Calu3 (cell line): ENCODE measurements at regions not wholly inside any gene's neighbourhood (a gene's known extent, or its start where the extent isn't known, plus 50 kb on each side); places are given as distances from the start of the nearest gene placed in this dataset.
"Not testable (repeated sequence)": the region's sequence is repeated elsewhere in the genome, so short reads cannot be mapped to it uniquely, and the experiment has no call there.

ENCODE experiments used
- BruUV-seq: library from RNA; stranded (reverse); fragments of 400-500 nt; replicated peaks from 2 replicates; lab custom pipeline; 2021; lab: Mats Ljungman, UMichigan
- CTCF ChIA-PET: fragments of 300-600 bp; sonication (Branson Sonifier 250); formaldehyde crosslinking; loops from one replicate; lab custom pipeline; 2022; ENCODE audit warnings: antibody characterized with exemption; lab: Charles Lee
- DNase-seq: peaks from one replicate; pipeline ENCODE4 v3.0.0; 2022
- H3K27ac Mint-ChIP-seq: one replicate; pipeline ENCODE4 v1.8.0; 2022; ENCODE audit warnings: mixed read lengths; ENCODE audit not compliant: unreplicated experiment
- H3K27me3 Mint-ChIP-seq: one replicate; pipeline ENCODE4 v1.8.0; 2022; ENCODE audit warnings: mixed read lengths; ENCODE audit not compliant: unreplicated experiment
- H3K36me3 Mint-ChIP-seq: one replicate; pipeline ENCODE4 v1.8.0; 2022; ENCODE audit warnings: mild to moderate bottlenecking, moderate library complexity, mixed read lengths; ENCODE audit not compliant: insufficient read depth, unreplicated experiment
- H3K4me1 Mint-ChIP-seq: one replicate; pipeline ENCODE4 v1.8.0; 2022; ENCODE audit warnings: mild to moderate bottlenecking, low read depth, mixed read lengths; ENCODE audit not compliant: unreplicated experiment
- H3K4me3 Mint-ChIP-seq: one replicate; pipeline ENCODE4 v1.8.0; 2022; ENCODE audit warnings: mild to moderate bottlenecking, low read depth, moderate library complexity, mixed read lengths; ENCODE audit not compliant: unreplicated experiment
- H3K9me3 Mint-ChIP-seq: one replicate; pipeline ENCODE4 v1.8.0; 2022; ENCODE audit warnings: low read depth, mixed read lengths; ENCODE audit not compliant: unreplicated experiment
- intact Hi-C: fragments of 100-400 bp; cut with micrococcal nuclease; formaldehyde crosslinking; loops from one replicate; pipeline ENCODE4 v1.10.0; 2022; ENCODE audit not compliant: unreplicated experiment
- TF ChIP-seq, protein P1 (sequence below): fragments of 200-600 bp; IDR thresholded peaks from one replicate; pipeline ENCODE4 v1.8.0; 2022; ENCODE audit warnings: antibody characterized with exemption; ENCODE audit not compliant: unreplicated experiment

DNA sequence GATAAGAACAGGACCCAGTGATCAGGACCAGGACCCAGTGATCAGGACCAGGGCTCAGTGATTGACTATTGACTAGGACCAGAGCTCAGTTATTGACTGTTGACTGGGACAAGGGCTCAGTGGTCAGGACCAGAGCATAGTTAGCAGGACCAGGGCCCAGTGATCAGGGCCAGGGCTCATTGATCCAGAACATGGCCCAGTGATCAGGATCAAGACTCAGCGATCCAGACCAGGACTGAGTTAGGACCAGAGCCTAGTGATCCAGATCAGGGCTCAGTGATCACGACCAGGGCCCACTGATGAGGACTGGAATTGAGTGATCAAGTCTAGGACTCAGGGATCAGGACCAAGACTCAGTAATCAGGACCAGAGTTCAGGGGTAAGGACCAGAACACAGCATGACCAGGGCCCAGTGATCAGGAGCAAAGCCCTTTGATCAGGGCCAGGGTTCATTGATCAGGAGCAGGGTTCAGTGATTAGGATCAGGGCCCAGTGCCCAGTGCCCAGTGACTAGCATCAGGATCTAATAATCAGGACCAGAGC lies 176.0 kb downstream of the TMEM121 start:
- Mint-ChIP-seq H3K4me1 (peaks cover 6% of the 10 kb centered on the region), H3K4me3 (no peak overlapping the region), H3K27ac (no peak overlapping the region), H3K9me3 (no peaks in the 10 kb centered on the region), H3K36me3 (no peaks in the 10 kb centered on the region), H3K27me3 (peaks cover 35% of the 10 kb centered on the region)
- TF ChIP-seq, protein P1, sequence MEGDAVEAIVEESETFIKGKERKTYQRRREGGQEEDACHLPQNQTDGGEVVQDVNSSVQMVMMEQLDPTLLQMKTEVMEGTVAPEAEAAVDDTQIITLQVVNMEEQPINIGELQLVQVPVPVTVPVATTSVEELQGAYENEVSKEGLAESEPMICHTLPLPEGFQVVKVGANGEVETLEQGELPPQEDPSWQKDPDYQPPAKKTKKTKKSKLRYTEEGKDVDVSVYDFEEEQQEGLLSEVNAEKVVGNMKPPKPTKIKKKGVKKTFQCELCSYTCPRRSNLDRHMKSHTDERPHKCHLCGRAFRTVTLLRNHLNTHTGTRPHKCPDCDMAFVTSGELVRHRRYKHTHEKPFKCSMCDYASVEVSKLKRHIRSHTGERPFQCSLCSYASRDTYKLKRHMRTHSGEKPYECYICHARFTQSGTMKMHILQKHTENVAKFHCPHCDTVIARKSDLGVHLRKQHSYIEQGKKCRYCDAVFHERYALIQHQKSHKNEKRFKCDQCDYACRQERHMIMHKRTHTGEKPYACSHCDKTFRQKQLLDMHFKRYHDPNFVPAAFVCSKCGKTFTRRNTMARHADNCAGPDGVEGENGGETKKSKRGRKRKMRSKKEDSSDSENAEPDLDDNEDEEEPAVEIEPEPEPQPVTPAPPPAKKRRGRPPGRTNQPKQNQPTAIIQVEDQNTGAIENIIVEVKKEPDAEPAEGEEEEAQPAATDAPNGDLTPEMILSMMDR, result no peak
- DNase-seq, result no peak
- CTCF ChIA-PET, result interaction anchor here (0.6 kb wide), 1 partner anchor 70 kb away, joined by 7 read pairs; no protein-coding TSS in a partner anchor
- no TSS peak for BruUV-seq
- intact Hi-C loops, result no loop called here

GRCh38 chr14:105703044-105703665 lies 176.8 kb downstream of the TMEM121 start:
- H3K9me3 Mint-ChIP-seq, result not testable (repeated sequence)

DNA sequence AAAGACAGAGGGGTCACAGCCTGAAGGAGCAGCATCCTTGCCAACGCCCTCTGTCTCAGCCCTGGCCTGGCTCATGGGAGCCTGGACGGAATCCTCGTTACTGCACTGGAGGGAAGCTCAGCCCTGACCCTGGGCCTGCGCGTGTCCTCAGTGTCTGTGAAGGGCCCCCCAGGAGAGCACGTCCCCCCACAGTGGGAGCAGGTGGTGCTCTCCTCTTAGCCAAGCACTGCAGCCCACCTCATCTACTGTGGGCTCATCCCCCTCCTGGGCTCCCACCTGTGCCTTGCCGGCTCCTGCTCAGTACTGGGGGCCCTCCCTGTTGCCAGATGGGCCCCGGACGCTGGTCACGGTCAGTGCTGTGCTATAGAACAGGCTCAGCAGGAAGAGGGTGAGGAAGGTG lies 177.7 kb downstream of the TMEM121 start:
- H3K4me3 Mint-ChIP-seq, H3K4me1 Mint-ChIP-seq, DNase-seq, H3K36me3 Mint-ChIP-seq, H3K27ac Mint-ChIP-seq, intact Hi-C loops, BruUV-seq, CTCF ChIA-PET, H3K9me3 Mint-ChIP-seq: not testable (repeated sequence)
- peaks cover 35% of the 10 kb centered on the region for H3K27me3 Mint-ChIP-seq

More at GRCh38 chr14:105703044-105703665, 176.8 kb downstream of the TMEM121 start:
- BruUV-seq, H3K27ac Mint-ChIP-seq, H3K4me3 Mint-ChIP-seq, intact Hi-C loops, CTCF ChIA-PET, H3K4me1 Mint-ChIP-seq, DNase-seq, H3K36me3 Mint-ChIP-seq: not testable (repeated sequence)
- H3K27me3 Mint-ChIP-seq, result peaks cover 35% of the 10 kb centered on the region

DNA sequence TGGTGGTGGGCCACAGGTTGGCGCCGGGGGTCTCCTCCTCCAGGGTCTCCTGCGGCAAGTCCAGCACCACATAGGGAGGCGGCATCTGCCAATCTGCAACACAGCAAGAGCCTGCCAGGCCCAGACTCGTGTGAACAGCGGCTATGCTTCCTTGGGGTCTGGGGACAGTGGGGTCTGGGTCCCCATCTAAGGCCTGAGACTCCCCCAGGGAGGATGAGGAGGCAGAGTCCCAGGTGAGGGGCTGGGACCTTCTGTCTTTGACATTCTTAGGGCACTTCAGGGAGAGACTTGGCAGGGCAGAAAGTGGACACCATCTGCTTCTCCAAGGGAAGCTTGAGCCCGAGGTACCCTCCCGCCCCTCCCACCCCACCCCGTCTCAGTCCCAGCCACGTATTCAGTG lies 178.1 kb downstream of the TMEM121 start:
- intact Hi-C loops, H3K4me3 Mint-ChIP-seq, BruUV-seq, H3K4me1 Mint-ChIP-seq, DNase-seq, H3K9me3 Mint-ChIP-seq, H3K36me3 Mint-ChIP-seq, CTCF ChIA-PET, H3K27ac Mint-ChIP-seq: not testable (repeated sequence)
- peaks cover 35% of the 10 kb centered on the region for H3K27me3 Mint-ChIP-seq

- H3K27ac Mint-ChIP-seq, H3K4me3 Mint-ChIP-seq, H3K36me3 Mint-ChIP-seq, intact Hi-C loops, CTCF ChIA-PET, H3K4me1 Mint-ChIP-seq, DNase-seq, H3K9me3 Mint-ChIP-seq, BruUV-seq: not testable (repeated sequence)
- H3K27me3 Mint-ChIP-seq, result peaks cover 34% of the 10 kb centered on the region
These were observed 179.1 kb downstream of the TMEM121 start for GRCh38 chr14:105705512-105705861.

DNA sequence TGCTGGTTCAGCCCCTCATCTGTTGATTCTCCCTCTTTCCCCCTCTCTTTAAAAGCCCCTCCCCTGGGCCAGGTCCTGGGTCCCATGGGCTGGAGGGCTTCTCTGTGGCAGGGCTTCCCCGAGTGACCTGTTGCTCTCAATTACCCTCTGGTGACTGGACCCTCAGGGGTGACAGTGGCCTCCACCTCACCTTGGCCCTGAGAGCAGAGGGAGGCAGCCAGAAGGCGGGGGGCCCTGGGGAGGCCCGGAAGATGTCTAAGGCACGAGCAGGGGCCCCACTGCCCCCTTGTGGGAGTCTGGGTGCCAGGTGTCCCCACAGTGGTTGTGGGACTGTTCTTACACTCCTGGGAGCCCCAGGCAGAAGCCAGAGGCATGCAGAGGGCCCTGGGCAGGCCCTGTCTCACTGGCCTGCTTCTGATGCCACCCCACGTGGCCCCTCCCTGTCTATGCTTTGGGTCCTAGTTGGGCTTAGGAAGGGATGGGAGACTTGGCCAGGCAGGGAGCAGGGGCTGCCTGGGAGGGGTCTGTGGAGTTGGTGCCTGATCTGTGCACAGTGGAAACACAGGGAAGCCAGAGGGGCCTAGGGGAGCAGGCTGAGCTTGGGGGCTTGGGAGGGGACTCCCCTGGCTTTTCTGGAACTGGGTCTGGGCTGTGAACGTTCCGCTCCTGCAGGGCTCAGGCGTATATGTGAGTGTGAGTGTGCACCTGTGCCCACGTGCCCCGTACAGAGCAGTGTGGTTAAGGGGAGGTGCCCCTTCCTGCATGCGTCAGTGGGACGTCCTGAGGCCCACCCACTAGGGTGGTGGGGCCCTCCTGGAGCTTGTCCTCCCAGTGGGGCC lies 179.7 kb downstream of the TMEM121 start:
- peaks cover 28% of the 10 kb centered on the region for H3K27me3 Mint-ChIP-seq
- BruUV-seq, DNase-seq, CTCF ChIA-PET, H3K4me1 Mint-ChIP-seq, H3K9me3 Mint-ChIP-seq, H3K27ac Mint-ChIP-seq, H3K36me3 Mint-ChIP-seq, intact Hi-C loops, H3K4me3 Mint-ChIP-seq: not testable (repeated sequence)

DNA sequence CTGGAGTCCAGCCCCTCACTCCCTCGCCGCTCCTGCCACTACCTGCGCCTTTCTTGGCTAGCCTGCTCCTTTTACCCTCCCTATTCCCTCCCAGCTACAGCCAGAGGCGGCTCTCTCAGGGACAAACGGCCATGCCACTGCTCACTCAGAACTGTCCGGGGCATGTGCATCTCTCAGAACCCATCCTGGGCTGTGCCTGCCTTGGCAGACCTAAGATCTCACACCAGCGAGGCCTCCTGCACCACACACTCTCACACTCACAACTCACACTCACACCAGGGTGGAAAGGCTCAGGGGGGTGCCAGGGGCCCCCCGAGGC lies 180.3 kb downstream of the TMEM121 start:
- intact Hi-C loops, result not testable (repeated sequence)

GRCh38 chr14:105707099-105707498 lies 180.7 kb downstream of the TMEM121 start:
- H3K27ac Mint-ChIP-seq, H3K36me3 Mint-ChIP-seq, H3K9me3 Mint-ChIP-seq, BruUV-seq, H3K4me3 Mint-ChIP-seq, H3K4me1 Mint-ChIP-seq, intact Hi-C loops, CTCF ChIA-PET, DNase-seq: not testable (repeated sequence)
- peaks cover 26% of the 10 kb centered on the region for H3K27me3 Mint-ChIP-seq

More for the DNA sequence above, 180.3 kb downstream of the TMEM121 start:
- peaks cover 26% of the 10 kb centered on the region for H3K27me3 Mint-ChIP-seq
- H3K9me3 Mint-ChIP-seq, CTCF ChIA-PET, BruUV-seq, H3K27ac Mint-ChIP-seq, DNase-seq, H3K4me3 Mint-ChIP-seq, H3K36me3 Mint-ChIP-seq, H3K4me1 Mint-ChIP-seq: not testable (repeated sequence)

DNA sequence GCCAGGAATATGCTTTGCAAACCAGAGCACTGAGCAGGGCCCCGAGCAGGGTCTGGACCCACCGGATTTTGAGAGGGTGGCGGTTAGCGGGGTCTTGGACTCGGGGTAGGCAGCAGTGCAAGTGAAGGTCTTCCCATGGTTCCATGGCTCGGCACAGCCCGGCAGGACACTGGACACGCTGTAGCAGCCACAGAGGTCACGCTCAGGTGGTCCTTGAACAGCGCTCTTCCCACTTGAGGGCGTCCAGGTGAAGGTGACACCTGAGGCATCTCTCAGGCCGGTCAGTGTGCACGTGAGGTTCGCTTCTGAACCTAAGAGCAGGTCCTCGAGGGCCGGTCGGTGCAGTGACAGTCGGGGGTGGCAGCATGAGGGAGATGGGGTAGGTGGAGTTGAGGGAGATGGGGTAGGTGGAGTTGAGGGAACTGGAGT lies 181.4 kb downstream of the TMEM121 start:
- H3K27ac Mint-ChIP-seq, H3K4me3 Mint-ChIP-seq, H3K9me3 Mint-ChIP-seq, intact Hi-C loops, DNase-seq, H3K36me3 Mint-ChIP-seq, H3K4me1 Mint-ChIP-seq, BruUV-seq, CTCF ChIA-PET: not testable (repeated sequence)
- peaks cover 21% of the 10 kb centered on the region for H3K27me3 Mint-ChIP-seq
